Stimulated activated naive CD8-positive, alpha-beta T cell treated with anti-CD3 and anti-CD28 coated beads, Interleukin-15, Interleukin-2, amounts not matched to agents 100 ng/mL and 50 ng/mL, for 24 hours (primary cell): ENCODE measurements at regions not wholly inside any gene's neighbourhood (a gene's known extent, or its start where the extent isn't known, plus 50 kb on each side); places are given as distances from the start of the nearest gene placed in this dataset.
A peak's percentile ranks its signal among the peaks of the same experiment; 100 is the strongest.
"Not testable (repeated sequence)": the region's sequence is repeated elsewhere in the genome, so short reads cannot be mapped to it uniquely, and the experiment has no call there.

Experiments used
- H3K27ac Mint-ChIP-seq: one replicate; pipeline ENCODE4 v1.8.0; 2021; ENCODE audit warnings: mild to moderate bottlenecking, mixed read lengths
- H3K27me3 Mint-ChIP-seq: one replicate; pipeline ENCODE4 v1.8.0; 2021; ENCODE audit warnings: mixed read lengths
- H3K36me3 Mint-ChIP-seq: one replicate; pipeline ENCODE4 v1.8.0; 2021; ENCODE audit warnings: low read depth, mixed read lengths
- H3K4me1 Mint-ChIP-seq: one replicate; pipeline ENCODE4 v1.8.0; 2021; ENCODE audit warnings: low read depth, mixed read lengths
- H3K4me3 Mint-ChIP-seq: one replicate; pipeline ENCODE4 v1.8.0; 2021; ENCODE audit warnings: mild to moderate bottlenecking, mixed read lengths
- H3K9me3 Mint-ChIP-seq: one replicate; pipeline ENCODE4 v1.8.0; 2021; ENCODE audit warnings: mixed read lengths

GRCh38 chr6:174036-174435 is 118.3 kb upstream of the DUSP22 start:
- H3K4me1 Mint-ChIP-seq, result no peaks in the 10 kb centered on the region
- no peaks in the 10 kb centered on the region for H3K36me3 Mint-ChIP-seq
- peaks cover 19% of the 10 kb centered on the region for H3K27me3 Mint-ChIP-seq
- no peak overlapping the region for H3K27ac Mint-ChIP-seq
- peaks cover 10% of the 10 kb centered on the region for H3K9me3 Mint-ChIP-seq
- no peak overlapping the region for H3K4me3 Mint-ChIP-seq

- H3K36me3 Mint-ChIP-seq, result peaks cover 3% of the 10 kb centered on the region
- H3K27ac Mint-ChIP-seq, result no peak overlapping the region
- no peak overlapping the region for H3K4me3 Mint-ChIP-seq
- H3K27me3 Mint-ChIP-seq, result peaks cover 20% of the 10 kb centered on the region
- peaks cover 8% of the 10 kb centered on the region for H3K4me1 Mint-ChIP-seq
- peaks cover 10% of the 10 kb centered on the region for H3K9me3 Mint-ChIP-seq
These were observed 116.6 kb upstream of the DUSP22 start for GRCh38 chr6:175680-176079.

DNA sequence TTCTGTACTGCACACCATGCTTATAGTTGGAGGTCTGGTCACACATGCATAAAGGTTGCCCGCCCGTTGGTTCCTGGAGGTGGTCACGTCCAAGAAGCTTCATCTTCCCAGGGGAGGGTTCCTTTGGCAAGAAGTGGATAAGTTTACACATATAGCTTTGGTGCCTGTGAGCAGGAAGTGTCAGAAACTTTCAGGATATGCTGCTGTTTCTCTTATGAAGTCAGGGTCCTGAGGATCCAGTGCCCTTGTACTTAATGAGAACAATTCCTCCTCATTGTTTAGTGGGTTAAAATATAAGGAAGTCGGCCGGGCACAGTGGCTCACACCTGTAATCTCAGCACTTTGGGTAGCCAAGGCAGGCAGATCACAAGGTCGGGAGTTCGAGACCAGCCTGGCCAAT is 115.5 kb upstream of the DUSP22 start:
- Mint-ChIP-seq H3K36me3 (peaks cover 3% of the 10 kb centered on the region), H3K27ac (no peak overlapping the region), H3K4me1 (peaks cover 17% of the 10 kb centered on the region), H3K9me3 (peaks cover 3% of the 10 kb centered on the region), H3K4me3 (no peak overlapping the region), H3K27me3 (peaks cover 16% of the 10 kb centered on the region)

- no peak overlapping the region for H3K27ac Mint-ChIP-seq
- peaks cover 24% of the 10 kb centered on the region for H3K4me1 Mint-ChIP-seq
- peaks cover 3% of the 10 kb centered on the region for H3K36me3 Mint-ChIP-seq
- H3K27me3 Mint-ChIP-seq, result peaks cover 13% of the 10 kb centered on the region
- H3K4me3 Mint-ChIP-seq, result no peak overlapping the region
- H3K9me3 Mint-ChIP-seq, result no peaks in the 10 kb centered on the region
These were observed 114.2 kb upstream of the DUSP22 start for GRCh38 chr6:178119-178518.

DNA sequence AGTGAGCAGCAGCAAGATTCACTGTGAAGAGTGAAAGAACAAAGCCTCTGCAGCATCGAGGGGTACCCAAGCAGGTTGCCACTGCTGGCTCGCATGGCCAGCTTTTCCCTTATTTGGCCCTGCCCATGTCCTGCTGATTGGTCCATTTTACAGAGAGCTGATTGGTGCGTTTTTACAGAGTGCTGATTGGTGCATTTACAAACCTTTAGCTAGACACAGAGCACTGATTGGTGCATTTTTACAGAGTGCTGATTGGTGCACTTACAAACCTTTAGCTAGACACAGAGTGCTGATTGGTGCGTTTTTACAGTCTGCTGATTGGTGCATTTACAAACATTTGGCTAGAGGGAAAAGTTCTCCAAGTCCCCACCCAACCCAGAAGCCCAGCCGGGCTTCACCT is 113.4 kb upstream of the DUSP22 start:
- Mint-ChIP-seq H3K4me1 (peaks cover 32% of the 10 kb centered on the region), H3K27me3 (peaks cover 13% of the 10 kb centered on the region)
- not testable (repeated sequence) for H3K36me3 Mint-ChIP-seq, H3K4me3 Mint-ChIP-seq, H3K27ac Mint-ChIP-seq, H3K9me3 Mint-ChIP-seq

DNA sequence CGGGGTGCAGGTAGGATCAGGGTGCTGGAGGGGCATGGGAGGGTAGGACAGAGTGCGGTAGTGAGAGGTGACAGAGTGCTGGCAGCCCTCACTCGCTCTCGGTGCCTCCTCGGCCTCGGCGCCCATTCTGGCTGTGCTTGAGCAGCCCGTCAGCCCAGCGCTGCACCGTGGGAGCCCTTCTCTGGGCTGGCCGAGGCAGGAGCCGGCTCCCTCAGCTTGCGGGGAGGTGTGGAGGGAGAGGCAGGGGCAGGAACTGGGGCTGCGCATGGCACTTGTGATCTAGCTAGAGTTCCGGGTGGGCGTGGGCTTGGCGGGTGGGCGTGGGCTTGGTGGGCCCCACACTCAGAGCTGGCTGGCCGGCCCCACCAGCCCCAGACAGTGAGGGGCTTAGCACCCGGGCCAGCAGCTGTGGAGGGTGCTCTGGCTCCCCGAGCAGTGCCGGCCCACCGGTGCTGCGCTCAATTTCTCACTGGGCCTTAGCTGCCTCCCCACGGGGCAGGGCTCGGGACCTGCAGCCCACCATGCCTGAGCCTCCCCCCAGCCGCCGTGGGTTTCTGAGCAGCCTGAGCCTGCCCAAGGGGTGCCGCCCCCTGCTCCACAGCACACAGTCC is 112.8 kb upstream of the DUSP22 start:
- Mint-ChIP-seq H3K4me3 (no peak overlapping the region), H3K27ac (no peak overlapping the region), H3K36me3 (peaks cover 3% of the 10 kb centered on the region), H3K27me3 (peaks cover 13% of the 10 kb centered on the region), H3K4me1 (peaks cover 37% of the 10 kb centered on the region), H3K9me3 (no peaks in the 10 kb centered on the region)

GRCh38 chr6:180091-180694 is 112.1 kb upstream of the DUSP22 start:
- Mint-ChIP-seq H3K27ac (peak overlapping the region; percentile 48), H3K27me3 (peaks cover 13% of the 10 kb centered on the region), H3K4me3 (peak overlapping the region; percentile 52), H3K4me1 (peaks cover 38% of the 10 kb centered on the region)
- not testable (repeated sequence) for H3K9me3 Mint-ChIP-seq, H3K36me3 Mint-ChIP-seq

GRCh38 chr6:181049-181654 is 111.1 kb upstream of the DUSP22 start:
- peak overlapping the region; percentile 52 for H3K4me3 Mint-ChIP-seq
- H3K27ac Mint-ChIP-seq, result no peak overlapping the region
- peaks cover 13% of the 10 kb centered on the region for H3K27me3 Mint-ChIP-seq
- H3K9me3 Mint-ChIP-seq, result no peaks in the 10 kb centered on the region
- H3K36me3 Mint-ChIP-seq, result peaks cover 3% of the 10 kb centered on the region
- H3K4me1 Mint-ChIP-seq, result peaks cover 38% of the 10 kb centered on the region

DNA sequence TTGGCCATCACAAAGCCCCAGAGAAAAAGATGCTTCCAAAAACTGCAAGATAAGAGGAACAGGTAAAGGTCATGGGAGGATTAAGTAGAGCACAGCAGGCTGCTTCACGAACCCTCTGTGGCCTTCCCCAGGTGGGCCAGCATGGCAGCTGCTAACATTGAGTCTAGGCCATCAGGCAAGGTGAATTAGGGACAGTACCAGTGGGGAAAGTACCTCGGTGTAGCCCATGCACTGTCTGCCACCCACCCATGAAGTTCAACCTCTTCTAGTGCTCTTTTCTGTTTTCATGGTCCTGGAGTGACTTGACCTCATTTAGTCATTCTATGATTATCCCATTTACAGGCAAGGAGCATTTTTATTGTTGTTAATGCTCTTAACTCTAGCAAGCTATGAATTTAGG is 108.6 kb upstream of the DUSP22 start:
- H3K4me1 Mint-ChIP-seq, result peaks cover 41% of the 10 kb centered on the region
- H3K4me3 Mint-ChIP-seq, result peak overlapping the region; percentile 17

DNA sequence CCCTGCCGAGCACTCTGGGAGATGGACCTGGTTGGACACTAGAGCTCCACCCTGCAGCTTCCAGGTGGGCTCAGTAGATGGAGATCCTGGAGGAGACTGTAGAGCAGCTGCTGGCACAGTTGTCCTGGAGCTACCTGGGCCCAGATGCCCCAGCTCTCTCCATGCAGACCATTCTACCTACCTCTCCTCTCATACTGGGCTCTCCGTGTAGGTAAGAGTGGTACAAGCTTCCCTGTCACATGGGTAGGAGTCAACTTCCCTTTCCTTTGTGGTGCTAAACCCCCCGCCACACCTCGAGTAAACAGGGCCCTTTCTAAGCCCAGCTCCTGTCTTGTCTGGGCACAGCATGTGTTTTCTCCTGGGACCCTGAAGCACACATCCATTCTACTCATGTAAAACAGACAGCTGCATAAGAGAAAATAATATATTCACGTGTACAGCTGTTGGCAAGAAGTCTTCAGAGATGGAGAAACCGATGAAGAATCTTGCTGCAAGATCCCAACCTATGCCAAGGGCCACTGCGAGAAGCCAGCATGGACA is 108.1 kb upstream of the DUSP22 start:
- peaks cover 3% of the 10 kb centered on the region for H3K36me3 Mint-ChIP-seq
- no peaks in the 10 kb centered on the region for H3K9me3 Mint-ChIP-seq
- H3K4me1 Mint-ChIP-seq, result peaks cover 47% of the 10 kb centered on the region
- H3K4me3 Mint-ChIP-seq, result peak overlapping the region; percentile 17
- peaks cover 9% of the 10 kb centered on the region for H3K27me3 Mint-ChIP-seq
- no peak overlapping the region for H3K27ac Mint-ChIP-seq

More for the DNA sequence above, 108.6 kb upstream of the DUSP22 start:
- H3K27ac Mint-ChIP-seq, result no peak overlapping the region
- H3K27me3 Mint-ChIP-seq, result peaks cover 9% of the 10 kb centered on the region
- peaks cover 3% of the 10 kb centered on the region for H3K36me3 Mint-ChIP-seq
- no peaks in the 10 kb centered on the region for H3K9me3 Mint-ChIP-seq

DNA sequence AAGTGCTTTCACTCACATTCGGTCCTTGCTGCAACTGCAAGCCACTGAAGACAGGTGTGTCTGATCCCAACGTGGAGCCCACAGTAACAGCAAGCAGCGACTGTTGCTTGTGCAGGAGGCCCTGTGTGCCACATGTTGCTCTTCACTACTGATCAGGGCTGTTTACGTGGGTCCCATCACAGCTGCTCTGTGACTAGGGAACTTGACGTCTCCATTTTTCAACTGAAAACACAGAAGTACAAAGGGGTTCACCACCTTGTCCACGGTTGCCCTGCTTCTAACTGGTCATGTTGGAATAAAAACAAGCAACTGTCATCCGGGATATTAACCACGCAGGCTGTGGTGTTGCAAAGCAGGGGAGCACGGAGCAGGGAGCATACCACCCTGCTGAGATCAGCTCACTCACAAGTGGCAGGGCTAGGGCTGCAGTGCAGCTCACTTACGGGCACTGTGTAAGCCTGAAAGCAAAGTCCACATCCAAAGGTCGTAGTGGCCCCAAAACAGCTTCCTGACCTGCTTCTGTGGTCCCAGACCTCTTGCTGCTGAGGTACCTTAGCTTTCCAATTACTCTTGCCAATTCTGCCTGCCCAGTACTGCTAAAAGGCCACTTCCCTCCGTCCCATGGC is 105.8 kb upstream of the DUSP22 start:
- Mint-ChIP-seq H3K4me3 (no peak overlapping the region), H3K27me3 (no peaks in the 10 kb centered on the region), H3K27ac (no peak overlapping the region), H3K9me3 (no peaks in the 10 kb centered on the region), H3K36me3 (no peaks in the 10 kb centered on the region), H3K4me1 (peaks cover 54% of the 10 kb centered on the region)

GRCh38 chr6:187210-187861 is 105.0 kb upstream of the DUSP22 start:
- Mint-ChIP-seq H3K27me3 (no peaks in the 10 kb centered on the region), H3K36me3 (no peaks in the 10 kb centered on the region), H3K9me3 (no peaks in the 10 kb centered on the region), H3K4me3 (no peak overlapping the region), H3K27ac (no peak overlapping the region), H3K4me1 (peaks cover 55% of the 10 kb centered on the region)

DNA sequence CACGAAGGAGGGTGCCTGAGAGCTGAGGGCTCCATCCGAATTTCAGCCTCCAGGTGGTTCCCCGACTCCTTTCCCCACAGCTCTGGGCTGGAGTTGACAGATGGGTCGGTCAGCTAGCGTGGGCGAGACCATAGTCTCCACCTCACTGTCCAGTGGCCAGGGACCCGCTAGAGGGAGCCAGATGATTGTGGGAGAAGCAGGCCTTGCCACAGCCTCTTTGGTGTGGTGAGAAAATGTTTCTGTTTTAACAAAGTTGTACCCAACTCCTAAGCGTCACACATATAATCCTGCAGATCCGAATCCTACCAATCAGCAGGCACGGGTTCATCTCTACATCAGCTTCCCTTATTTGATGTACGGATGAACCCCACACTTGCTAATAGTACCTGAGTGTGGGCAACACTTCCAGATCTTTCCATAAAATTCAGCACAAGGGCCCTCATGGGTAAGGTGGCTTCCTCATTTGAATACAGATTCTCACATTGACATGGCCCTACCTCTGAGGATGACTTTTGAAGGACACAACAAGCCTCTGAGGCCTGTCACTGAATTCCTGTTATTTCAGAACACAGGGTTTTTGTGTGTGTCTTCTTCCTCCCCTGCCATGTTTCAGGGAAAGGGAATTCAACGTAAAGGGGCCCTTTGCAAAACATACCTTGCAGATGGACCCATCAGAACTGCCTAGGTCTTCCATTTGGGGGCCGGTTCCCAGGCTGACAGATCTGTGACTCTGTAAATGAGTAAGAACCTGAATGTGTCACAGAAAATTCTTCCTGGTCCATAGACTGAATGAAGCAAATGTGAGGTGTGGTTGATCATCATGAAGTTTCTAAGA is 103.2 kb upstream of the DUSP22 start:
- Mint-ChIP-seq H3K27me3 (no peaks in the 10 kb centered on the region), H3K4me3 (peak overlapping the region; percentile 14), H3K36me3 (no peaks in the 10 kb centered on the region), H3K4me1 (peaks cover 54% of the 10 kb centered on the region), H3K9me3 (no peaks in the 10 kb centered on the region), H3K27ac (peak overlapping the region; percentile 95)

DNA sequence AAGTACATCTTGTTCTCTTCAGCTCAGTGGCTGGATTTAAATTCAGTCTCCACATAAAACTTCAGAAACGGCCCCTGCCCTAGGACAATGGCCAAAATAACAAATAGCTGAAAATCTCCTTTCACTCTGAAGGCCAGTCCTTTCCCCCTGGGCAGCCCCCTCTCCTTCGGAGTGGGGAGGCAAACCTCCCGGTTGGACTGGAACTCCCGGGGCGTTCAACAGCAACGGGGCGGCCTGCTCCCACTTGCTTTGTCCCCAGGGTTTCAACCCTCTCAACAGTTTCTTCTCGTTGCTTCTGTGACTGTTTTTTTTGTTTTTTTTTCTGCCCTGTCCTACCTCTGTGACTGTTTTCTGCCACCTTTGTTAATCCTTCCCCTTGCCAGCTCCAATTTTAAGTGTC is 102.6 kb upstream of the DUSP22 start:
- peak overlapping the region; percentile 55 for H3K4me3 Mint-ChIP-seq
- no peaks in the 10 kb centered on the region for H3K36me3 Mint-ChIP-seq
- peak overlapping the region; percentile 95 for H3K27ac Mint-ChIP-seq
- H3K9me3 Mint-ChIP-seq, result no peaks in the 10 kb centered on the region
- peaks cover 56% of the 10 kb centered on the region for H3K4me1 Mint-ChIP-seq
- H3K27me3 Mint-ChIP-seq, result no peaks in the 10 kb centered on the region
